Right lobe of liver (tissue), 6 donors: ENCODE measurements at regions not wholly inside any gene's neighbourhood (a gene's known extent, or its start where the extent isn't known, plus 50 kb on each side); places are given as distances from the start of the nearest gene placed in this dataset.

Experiments used
- ATAC-seq, 4 donors: fragments of 200-7000 bp; cut with Tn5 transposase; one replicate each; pipeline ENCODE4 v1.9.1; 2020; ENCODE audit warnings: mild to moderate bottlenecking in 4 of 4, moderate library complexity in 4 of 4
- DNase-seq, 3 donors: peaks; one replicate each; pipeline ENCODE4 v3.0.0-alpha.2; 2020
- H3K27ac ChIP-seq, 3 donors: fragments of 200-600 bp; one replicate each; pipeline ENCODE4 v1.8.0; 2022
- H3K27me3 ChIP-seq, 2 donors: fragments of 200-600 bp; one replicate each; pipeline ENCODE4 v1.8.0; 2022
- H3K36me3 ChIP-seq, 4 donors: fragments of 200-600 bp; sonication (generic) in 1 of 4; one replicate each; pipeline versions ENCODE4 v1.5.1 to v1.8.0; 2017 to 2022; ENCODE audit warnings: control low read depth in 1 of 4
- H3K4me1 ChIP-seq, 4 donors: fragments of 200-600 bp; sonication (generic) in 1 of 4; one replicate each; pipeline versions ENCODE4 v1.5.1 to v1.8.0; 2017 to 2022; ENCODE audit warnings: control low read depth in 1 of 4
- H3K4me3 ChIP-seq, 3 donors: fragments of 200-600 bp; one replicate each; pipeline ENCODE4 v1.8.0; 2022
- H3K9me3 ChIP-seq, 4 donors: fragments of 200-600 bp; sonication (generic) in 1 of 4; one replicate each; pipeline versions ENCODE4 v1.5.1 to v1.8.0; 2017 to 2022; ENCODE audit warnings: control low read depth in 1 of 4
- CTCF ChIP-seq, 4 donors: fragments of 200-600 bp in 3 of 4; fragments of 450-650 bp in 1 of 4; IDR thresholded peaks; one replicate each; pipeline versions ENCODE4 v1.5.1 to v1.8.0; 2016 to 2022; ENCODE audit warnings: antibody characterized with exemption in 4 of 4, mild to moderate bottlenecking in 2 of 4
- POLR2A ChIP-seq: fragments of 450-650 bp; IDR thresholded peaks from one replicate; pipeline ENCODE4 v1.6.1; 2017; ENCODE audit warnings: antibody characterized with exemption, mild to moderate bottlenecking
- WGBS: methylation state at CpG from one replicate; pipeline ENCODE4 v1.1.6; 2018; ENCODE audit warnings: low coverage, low lambda C conversion rate; ENCODE audit not compliant: insufficient coverage; ENCODE audit errors: missing lambda C conversion rate; 5-methylcytosine and 5-hydroxymethylcytosine counted together
- intact Hi-C, 2 donors: fragments of 100-400 bp; cut with DNase I; formaldehyde crosslinking; loops; one replicate each; pipeline versions ENCODE4 v1.11.2 to v1.14.1; 2022
- donor health status: DM: no; HTN: yes; CAD: no.
- donor health status: DM: no; HTN: no; CAD: no.
- donor health status: DM: no; HTN: no; CAD: no.
- donor health status: DM: no; HTN: yes; CAD: no.
- donor health status: DM: no; HTN: yes; CAD: no.

DNA sequence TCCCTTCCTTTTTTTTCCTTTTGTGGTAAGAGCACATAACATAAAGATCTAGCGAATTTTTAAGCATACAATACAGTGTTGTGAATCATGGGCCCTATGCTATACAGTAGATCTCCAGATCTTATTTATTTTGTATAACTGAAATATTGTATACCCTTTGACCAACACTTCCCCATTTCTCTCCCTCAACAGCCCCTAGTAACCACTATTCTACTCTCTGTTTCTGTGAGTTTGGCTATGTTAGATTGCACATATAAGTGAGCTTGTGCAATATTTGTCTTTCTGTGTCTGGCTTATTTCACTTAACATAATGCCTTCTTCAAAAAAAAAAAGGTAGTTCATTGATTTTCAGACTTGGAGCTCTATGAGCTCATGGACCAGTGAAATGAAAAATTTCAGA is 180.5 kb downstream of the C11orf91 start:
- DNase-seq (no peak), ATAC-seq (no peak)
- intact Hi-C loops: no loop called here
- Histone ChIP-seq H3K27me3 (no peaks in the 10 kb centered on the region), H3K27ac (no peak overlapping the region), H3K4me3 (no peak overlapping the region), H3K4me1 (no peaks in the 10 kb centered on the region), H3K9me3 (no peaks in the 10 kb centered on the region), H3K36me3 (no peaks in the 10 kb centered on the region)
- TF ChIP-seq POLR2A (no peak), CTCF (IDR thresholded peaks at IDR 0.05) (no peak)
- 31% methylated on average over 1 of the region's 1 CpG for WGBS

DNA sequence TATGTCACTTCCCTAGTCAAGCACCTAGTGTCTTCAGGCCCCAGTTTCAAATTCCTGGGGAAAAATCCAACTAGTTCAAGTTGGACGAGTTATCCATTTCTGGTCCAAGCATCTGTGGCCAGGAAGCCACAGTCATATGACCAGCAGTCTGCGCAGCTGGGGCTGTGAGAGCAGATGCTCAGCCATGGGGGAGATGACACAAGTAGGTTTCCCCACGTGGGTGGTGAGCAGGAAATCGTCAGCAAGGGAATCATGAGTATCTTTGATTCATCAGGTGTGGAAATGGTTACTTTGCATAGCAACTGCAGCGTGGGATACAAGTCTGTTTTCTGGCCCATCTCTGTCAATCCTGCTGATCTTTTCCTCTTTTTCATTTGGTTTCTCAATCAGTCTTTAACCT is 185.3 kb downstream of the C11orf91 start:
- TF ChIP-seq CTCF (IDR thresholded peaks at IDR 0.05): no peak
- TF ChIP-seq POLR2A: no peak

DNA sequence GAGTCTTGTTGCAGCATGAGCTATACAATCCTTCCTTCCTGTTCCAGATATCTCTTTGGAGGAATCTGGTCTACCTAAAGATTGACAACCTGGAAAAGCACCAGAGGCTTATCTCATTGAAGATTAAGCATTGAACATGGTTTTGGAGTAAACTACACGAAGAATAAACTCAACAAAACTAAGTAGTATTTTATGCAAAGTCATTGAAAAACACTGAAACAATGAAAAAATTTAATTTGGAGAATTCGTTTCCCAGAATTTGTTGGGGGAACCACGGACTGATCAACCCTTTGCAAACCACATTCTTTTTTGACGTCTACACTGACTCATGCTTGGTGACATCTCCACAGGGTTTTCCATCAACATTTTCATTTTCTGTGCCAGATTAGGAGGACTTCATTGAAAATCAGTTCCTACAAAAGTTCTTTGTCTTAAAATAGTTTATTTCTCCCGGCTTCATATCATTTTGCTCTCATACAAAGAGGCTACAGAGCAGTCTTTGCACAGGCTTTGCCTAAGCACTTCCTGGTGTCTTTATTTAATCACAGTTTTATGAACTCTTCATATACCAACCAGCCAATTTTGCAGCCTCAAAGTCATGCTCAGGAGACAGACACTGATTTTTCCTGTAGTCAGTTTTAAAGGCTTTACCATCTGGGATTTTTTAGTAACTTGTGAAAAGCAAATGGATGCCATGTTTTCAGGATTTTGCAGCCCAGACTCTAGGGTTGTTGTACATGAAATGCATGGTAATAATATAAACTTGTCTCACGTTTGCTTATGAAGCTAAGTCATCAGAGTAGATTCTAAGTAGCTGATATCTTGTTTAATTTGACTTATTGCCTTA is 186.3 kb downstream of the C11orf91 start:
- ATAC-seq (no peak), DNase-seq (no peak)
- H3K4me3 ChIP-seq: no peak overlapping the region
- WGBS: 46% methylated on average over 6 of the region's 6 CpGs
- no peaks in the 10 kb centered on the region for H3K36me3 ChIP-seq
- no peak overlapping the region for H3K27ac ChIP-seq
- no peaks in the 10 kb centered on the region for H3K27me3 ChIP-seq
- no peaks in the 10 kb centered on the region for H3K4me1 ChIP-seq
- H3K9me3 ChIP-seq: no peaks in the 10 kb centered on the region
- intact Hi-C loops: no loop called here
- TF ChIP-seq POLR2A (no peak), CTCF (IDR thresholded peaks at IDR 0.05) (no peak)

More for the DNA sequence above, 185.3 kb downstream of the C11orf91 start:
- H3K9me3 ChIP-seq: no peaks in the 10 kb centered on the region
- H3K4me1 ChIP-seq: no peaks in the 10 kb centered on the region
- no peak overlapping the region for H3K27ac ChIP-seq
- H3K36me3 ChIP-seq: no peaks in the 10 kb centered on the region
- H3K27me3 ChIP-seq: no peaks in the 10 kb centered on the region
- H3K4me3 ChIP-seq: no peak overlapping the region
- intact Hi-C loops: no loop called here
- WGBS: 35% methylated on average over 5 of the region's 5 CpGs
- DNase-seq: no peak
- ATAC-seq: no peak

DNA sequence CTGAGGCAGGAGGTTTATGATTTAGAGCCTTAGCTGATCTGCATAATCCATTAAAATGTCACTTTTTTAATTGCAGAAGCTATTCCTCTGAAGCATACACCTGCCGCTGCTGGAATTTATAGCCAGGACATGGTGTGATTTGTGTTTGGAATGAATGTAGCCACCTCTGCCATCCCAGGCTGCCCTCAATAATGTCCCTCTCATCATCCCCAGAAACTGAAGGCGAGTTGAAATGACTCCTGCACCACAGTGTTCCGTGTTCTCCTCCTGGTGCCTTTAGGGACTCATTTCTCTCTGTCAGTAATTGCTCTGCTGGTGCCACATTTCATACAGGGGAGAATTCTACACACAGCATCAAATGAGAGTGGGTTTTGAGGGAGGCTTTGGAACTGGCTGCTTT is 191.0 kb downstream of the C11orf91 start:
- Histone ChIP-seq H3K36me3 (no peaks in the 10 kb centered on the region), H3K4me3 (no peak overlapping the region), H3K27ac (no peak overlapping the region), H3K4me1 (no peaks in the 10 kb centered on the region), H3K27me3 (no peaks in the 10 kb centered on the region), H3K9me3 (no peaks in the 10 kb centered on the region)
- DNase-seq: no peak
- WGBS: 56% methylated on average over 2 of the region's 3 CpGs
- intact Hi-C loops: no loop called here
- ATAC-seq: no peak
- TF ChIP-seq POLR2A: no peak
- no peak for TF ChIP-seq CTCF (IDR thresholded peaks at IDR 0.05)
